ENCODE measurements at regions not wholly inside any gene's neighbourhood (a gene's known extent, or its start where the extent isn't known, plus 50 kb on each side); places are given as distances from the start of the nearest gene placed in this dataset.

- TF ChIP-seq, protein P1, sequence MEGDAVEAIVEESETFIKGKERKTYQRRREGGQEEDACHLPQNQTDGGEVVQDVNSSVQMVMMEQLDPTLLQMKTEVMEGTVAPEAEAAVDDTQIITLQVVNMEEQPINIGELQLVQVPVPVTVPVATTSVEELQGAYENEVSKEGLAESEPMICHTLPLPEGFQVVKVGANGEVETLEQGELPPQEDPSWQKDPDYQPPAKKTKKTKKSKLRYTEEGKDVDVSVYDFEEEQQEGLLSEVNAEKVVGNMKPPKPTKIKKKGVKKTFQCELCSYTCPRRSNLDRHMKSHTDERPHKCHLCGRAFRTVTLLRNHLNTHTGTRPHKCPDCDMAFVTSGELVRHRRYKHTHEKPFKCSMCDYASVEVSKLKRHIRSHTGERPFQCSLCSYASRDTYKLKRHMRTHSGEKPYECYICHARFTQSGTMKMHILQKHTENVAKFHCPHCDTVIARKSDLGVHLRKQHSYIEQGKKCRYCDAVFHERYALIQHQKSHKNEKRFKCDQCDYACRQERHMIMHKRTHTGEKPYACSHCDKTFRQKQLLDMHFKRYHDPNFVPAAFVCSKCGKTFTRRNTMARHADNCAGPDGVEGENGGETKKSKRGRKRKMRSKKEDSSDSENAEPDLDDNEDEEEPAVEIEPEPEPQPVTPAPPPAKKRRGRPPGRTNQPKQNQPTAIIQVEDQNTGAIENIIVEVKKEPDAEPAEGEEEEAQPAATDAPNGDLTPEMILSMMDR (IDR thresholded peaks at IDR 0.05; ENCODE audit: borderline replicate concordance, extremely low read depth, low read length, poor library complexity, severe bottlenecking) = no peak
- no peak for TF ChIP-seq EZH2 (IDR thresholded peaks at IDR 0.05; ENCODE audit: borderline replicate concordance, low read depth, low read length, severe bottlenecking)
Measured at GRCh38 chr12:88408823-88409222, 171.4 kb downstream of the KITLG start.

Measured in DND-41 (cell line).